H1 (cell line): ENCODE measurements at regions not wholly inside any gene's neighbourhood (a gene's known extent, or its start where the extent isn't known, plus 50 kb on each side); places are given as distances from the start of the nearest gene placed in this dataset.

ENCODE experiments used
- CTCF ChIA-PET: fragments of 300-600 bp; sonication (Branson Sonifier 250); formaldehyde crosslinking; loops from one replicate; lab custom pipeline; 2021; ENCODE audit not compliant: partially characterized antibody; lab: Charles Lee
- POLR2A ChIA-PET: fragments of 300-600 bp; sonication (Branson Sonifier 250); formaldehyde crosslinking; loops from one replicate; lab custom pipeline; 2021; ENCODE audit warnings: inconsistent platforms; ENCODE audit not compliant: partially characterized antibody; lab: Charles Lee
- DNase-seq, 2 experiments: peaks; one replicate each; pipeline versions ENCODE4 v3.0.0 to v3.0.0-alpha.2; 2010 to 2022; ENCODE audit warnings: low spot score in 2 of 2, low read depth in 1 of 2, mixed read lengths in 1 of 2
- FAIRE-seq: peaks from 2 replicates; lab custom pipeline; 2011; peaks lifted over from hg19 to GRCh38; lab: Jason Lieb, UNC
- H2AFZ ChIP-seq: 2 replicates; pipeline ENCODE4 v1.8.1; 2012; ENCODE audit warnings: low read length, inconsistent platforms
- H2AK5ac ChIP-seq: 2 replicates; pipeline ENCODE4 v1.6.1; 2013; ENCODE audit warnings: low read depth, low read length
- H2BK120ac ChIP-seq: replicated peaks from 2 replicates; pipeline ENCODE3; 2013; ENCODE audit warnings: low read depth, low read length, inconsistent platforms
- H2BK12ac ChIP-seq: 2 replicates; pipeline ENCODE4 v1.6.1; 2013; ENCODE audit warnings: low read depth, low read length
- H2BK15ac ChIP-seq: 2 replicates; pipeline ENCODE4 v1.6.1; 2013; ENCODE audit warnings: low read length
- H2BK20ac ChIP-seq: 2 replicates; pipeline ENCODE4 v1.6.1; 2013; ENCODE audit warnings: low read length
- H2BK5ac ChIP-seq: 2 replicates; pipeline ENCODE4 v1.6.1; 2013; ENCODE audit warnings: low read depth, low read length
- H3K14ac ChIP-seq: 2 replicates; pipeline ENCODE4 v1.6.1; 2013; ENCODE audit warnings: inconsistent platforms; ENCODE audit not compliant: insufficient read length
- H3K18ac ChIP-seq: 2 replicates; pipeline ENCODE4 v1.6.1; 2013; ENCODE audit warnings: low read length; ENCODE audit errors: extremely low read depth
- H3K23ac ChIP-seq: 2 replicates; pipeline ENCODE4 v1.6.1; 2013; ENCODE audit warnings: inconsistent platforms; ENCODE audit not compliant: insufficient read length
- H3K23me2 ChIP-seq: 2 replicates; pipeline ENCODE4 v1.6.1; 2013; ENCODE audit warnings: low read depth, low read length
- H3K27ac ChIP-seq: 2 replicates; pipeline ENCODE4 v1.6.1; 2011; ENCODE audit warnings: low read depth, low read length, inconsistent platforms
- H3K27me3 ChIP-seq, 4 experiments: replicated peaks in 1 of 4; 1 replicate in 1 of 4; 2 replicates in 3 of 4; pipeline versions ENCODE4 v1.6.1 to v1.8.1; 2011 to 2013; ENCODE audit warnings: low read length in 3 of 4, mild to moderate bottlenecking in 3 of 4, inconsistent platforms in 2 of 4, mixed read lengths in 2 of 4, moderate library complexity in 1 of 4; ENCODE audit not compliant: control insufficient read depth in 3 of 4, insufficient read depth in 3 of 4; ENCODE audit errors: extremely low read depth in 1 of 4
- H3K36me3 ChIP-seq, 4 experiments: 2 replicates each; pipeline versions ENCODE4 v1.6.1 to v1.8.1; 2011 to 2013; ENCODE audit warnings: mild to moderate bottlenecking in 4 of 4, low read length in 3 of 4, moderate library complexity in 2 of 4, control low read depth in 1 of 4, inconsistent platforms in 1 of 4; ENCODE audit not compliant: insufficient read depth in 4 of 4, control insufficient read depth in 2 of 4
- H3K4ac ChIP-seq: replicated peaks from 2 replicates; pipeline ENCODE3; 2013; ENCODE audit warnings: low read length, low read depth, mixed read lengths, inconsistent platforms; ENCODE audit not compliant: insufficient read length
- H3K4me1 ChIP-seq, 4 experiments: replicated peaks in 1 of 4; 1 replicate in 1 of 4; 2 replicates in 3 of 4; pipeline versions ENCODE4 v1.6.1 to v1.8.1; 2011 to 2013; ENCODE audit warnings: low read length in 3 of 4, inconsistent platforms in 2 of 4, mixed read lengths in 1 of 4; ENCODE audit not compliant: insufficient read depth in 4 of 4, control insufficient read depth in 3 of 4
- H3K4me2 ChIP-seq, 2 experiments: 2 replicates each; pipeline versions ENCODE4 v1.6.1 to v1.8.1; 2011 to 2013; ENCODE audit warnings: low read depth in 2 of 2, low read length in 2 of 2, control low read depth in 1 of 2, inconsistent platforms in 1 of 2, mild to moderate bottlenecking in 1 of 2; ENCODE audit not compliant: insufficient read depth in 1 of 2
- H3K4me3 ChIP-seq, 4 experiments: fragments of 200-600, 300-600 bp in 1 of 4; sonication (generic), shearing (Covaris generic), sonication (Bioruptor Twin) in 1 of 4; 2 replicates each; pipeline versions ENCODE4 v1.5.1 to v1.8.1; 2011 to 2016; ENCODE audit warnings: low read length in 4 of 4, low read depth in 3 of 4, control low read depth in 2 of 4, inconsistent platforms in 2 of 4, mild to moderate bottlenecking in 2 of 4, mixed read lengths in 1 of 4, moderate library complexity in 1 of 4; ENCODE audit not compliant: insufficient read depth in 2 of 4; ENCODE audit errors: extremely low read depth in 1 of 4
- H3K56ac ChIP-seq: replicated peaks from 2 replicates; pipeline ENCODE3; 2013; ENCODE audit warnings: low read depth, mild to moderate bottlenecking, mixed read lengths, low read length, inconsistent platforms; ENCODE audit not compliant: insufficient read length
- H3K79me1 ChIP-seq: 2 replicates; pipeline ENCODE4 v1.6.1; 2013; ENCODE audit warnings: low read depth, low read length, control low read depth
- H3K79me2 ChIP-seq, 2 experiments: 2 replicates each; pipeline versions ENCODE4 v1.6.1 to v1.8.1; 2012 to 2013; ENCODE audit warnings: low read length in 2 of 2, mild to moderate bottlenecking in 2 of 2, inconsistent platforms in 1 of 2; ENCODE audit not compliant: insufficient read depth in 2 of 2, control insufficient read depth in 1 of 2
- H3K9ac ChIP-seq, 4 experiments: replicated peaks in 1 of 4; 1 replicate in 1 of 4; 2 replicates in 3 of 4; pipeline versions ENCODE4 v1.6.1 to v1.8.1; 2011 to 2013; ENCODE audit warnings: low read depth in 3 of 4, low read length in 3 of 4, control low read depth in 2 of 4, mild to moderate bottlenecking in 2 of 4, moderate library complexity in 2 of 4, inconsistent platforms in 1 of 4; ENCODE audit errors: extremely low read depth in 1 of 4
- H3K9me3 ChIP-seq, 2 experiments: 2 replicates each; pipeline versions ENCODE4 v1.6.1 to v1.8.1; 2012 to 2013; ENCODE audit warnings: mild to moderate bottlenecking in 2 of 2, moderate library complexity in 2 of 2, control low read depth in 1 of 2, inconsistent platforms in 1 of 2, low read depth in 1 of 2, low read length in 1 of 2, mixed read lengths in 1 of 2; ENCODE audit not compliant: insufficient read depth in 2 of 2
- H4K20me1 ChIP-seq, 2 experiments: replicated peaks in 1 of 2; 2 replicates each; pipeline versions ENCODE3 to v1.8.1; 2011 to 2013; ENCODE audit warnings: inconsistent platforms in 2 of 2, low read length in 2 of 2, mild to moderate bottlenecking in 1 of 2; ENCODE audit not compliant: insufficient read depth in 2 of 2, control insufficient read depth in 1 of 2
- H4K5ac ChIP-seq: 2 replicates; pipeline ENCODE4 v1.6.1; 2013; ENCODE audit warnings: low read length, low read depth, mixed read lengths, inconsistent platforms; ENCODE audit not compliant: insufficient read length
- H4K8ac ChIP-seq: 2 replicates; pipeline ENCODE4 v1.8.0; 2013; ENCODE audit warnings: mild to moderate bottlenecking, moderate library complexity, low read length, inconsistent platforms; ENCODE audit not compliant: insufficient read depth; ENCODE audit errors: extremely low read depth
- H4K91ac ChIP-seq: replicated peaks from 2 replicates; pipeline ENCODE3; 2013; ENCODE audit warnings: low read length, mixed read lengths, inconsistent platforms; ENCODE audit not compliant: insufficient read length
- CEBPB ChIP-seq: IDR thresholded peaks from 2 replicates; pipeline ENCODE4 v1.6.1; 2012; ENCODE audit warnings: low read depth, low read length
- CHD2 ChIP-seq: IDR thresholded peaks from 2 replicates; pipeline ENCODE4 v1.6.1; 2012; ENCODE audit warnings: low read length, improper control_type of control experiment
- CTBP2 ChIP-seq: IDR thresholded peaks from 2 replicates; pipeline ENCODE4 v1.7.0; 2011; ENCODE audit warnings: borderline replicate concordance, mild to moderate bottlenecking, moderate library complexity, mixed read lengths, low read length; ENCODE audit not compliant: insufficient read depth, insufficient read length
- EP300 ChIP-seq, 2 experiments: IDR thresholded peaks; 1 replicate in 1 of 2; 2 replicates in 1 of 2; pipeline ENCODE4 v1.6.1; 2011 to 2012; ENCODE audit warnings: low read depth in 2 of 2, low read length in 2 of 2, mild to moderate bottlenecking in 2 of 2, borderline replicate concordance in 1 of 2, inconsistent platforms in 1 of 2, moderate library complexity in 1 of 2
- EZH2 ChIP-seq: fragments of 200-600 bp; sonication (generic); IDR thresholded peaks from 2 replicates; pipeline ENCODE4 v1.7.1; 2012; ENCODE audit warnings: low read depth, mild to moderate bottlenecking, moderate library complexity, low read length, inconsistent platforms; ENCODE audit not compliant: severe bottlenecking
- FOSL1 ChIP-seq: IDR thresholded peaks from 2 replicates; pipeline ENCODE4 v1.6.1; 2011; ENCODE audit warnings: mild to moderate bottlenecking, low read depth, low read length, moderate library complexity; ENCODE audit not compliant: insufficient read depth
- KDM5A ChIP-seq: fragments of 200-600 bp; IDR thresholded peaks from 2 replicates; pipeline ENCODE4 v1.7.1; 2012; ENCODE audit warnings: mild to moderate bottlenecking, low read length, inconsistent platforms, mixed read lengths
- NANOG ChIP-seq: IDR thresholded peaks from 2 replicates; pipeline ENCODE4 v1.6.1; 2011; ENCODE audit warnings: low read length, low read depth, mild to moderate bottlenecking, inconsistent platforms; ENCODE audit not compliant: insufficient read depth, poor library complexity, severe bottlenecking
- POLR2A ChIP-seq, 2 experiments: IDR thresholded peaks; 1 replicate in 1 of 2; 2 replicates in 1 of 2; pipeline ENCODE4 v1.6.1; 2011; ENCODE audit warnings: low read depth in 2 of 2, low read length in 2 of 2, mild to moderate bottlenecking in 2 of 2; ENCODE audit errors: control extremely low read depth in 1 of 2
- SIRT6 ChIP-seq: IDR thresholded peaks from one replicate; pipeline ENCODE4 v1.7.1; 2012; ENCODE audit warnings: low read length, inconsistent platforms
- TAF1 ChIP-seq: IDR thresholded peaks from 2 replicates; pipeline ENCODE4 v1.6.1; 2011; ENCODE audit warnings: mild to moderate bottlenecking, low read depth, low read length
- TBP ChIP-seq: IDR thresholded peaks from 2 replicates; pipeline ENCODE4 v1.6.1; 2011; ENCODE audit warnings: low read depth, low read length, improper control_type of control experiment
- TEAD4 ChIP-seq: IDR thresholded peaks from 2 replicates; pipeline ENCODE4 v1.6.1; 2012; ENCODE audit warnings: low read depth, low read length, inconsistent platforms, mixed read lengths
- ZNF274 ChIP-seq: IDR thresholded peaks from 2 replicates; pipeline ENCODE4 v1.7.0; 2012; ENCODE audit warnings: low read length, borderline replicate concordance; ENCODE audit errors: extremely low read depth
- WGBS, 2 experiments: shearing (Covaris generic) in 1 of 2; methylation state at CpG; one replicate each; pipeline versions ENCODE4 v1.1.6 to v1.1.7; 2013 to 2015; ENCODE audit warnings: low lambda C conversion rate in 2 of 2, mixed read lengths in 2 of 2, inconsistent platforms in 1 of 2, low coverage in 1 of 2, missing lambda C conversion rate in 1 of 2; ENCODE audit not compliant: insufficient replicate concordance in 2 of 2, insufficient coverage in 1 of 2, insufficient read length in 1 of 2; ENCODE audit errors: extremely low coverage in 1 of 2, missing lambda C conversion rate in 1 of 2; 5-methylcytosine and 5-hydroxymethylcytosine counted together
- TF ChIP-seq, protein P1 (sequence below): IDR thresholded peaks from 2 replicates; pipeline ENCODE4 v1.6.1; 2012; ENCODE audit warnings: inconsistent platforms

DNA sequence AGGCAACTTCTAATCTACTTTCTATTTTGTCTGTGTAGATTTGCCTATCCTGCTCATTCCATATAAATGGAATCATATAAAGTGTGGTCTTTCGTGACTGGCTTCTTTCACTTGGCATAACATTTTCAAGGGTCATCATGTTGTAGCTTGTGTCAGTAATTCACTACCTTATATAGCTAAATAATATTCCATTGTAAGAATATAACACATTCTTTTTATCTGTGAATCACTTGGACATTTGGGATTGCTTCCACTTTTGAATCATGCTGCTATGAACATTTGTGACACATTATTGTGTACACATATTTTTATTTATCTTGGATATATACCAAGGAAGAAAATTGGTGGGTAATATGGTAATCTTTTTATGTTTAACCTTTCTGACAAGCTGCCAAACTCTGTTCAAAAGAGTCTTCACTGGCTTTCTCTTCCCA is 89.0 kb upstream of the CSNK1A1L start:
- peaks cover 3 to 12% (median 8%) of the 10 kb centered on the region in 4 experiments; a peak in 6 of 7 replicates for H3K4me1 ChIP-seq
- no peak overlapping the region for H3K4me3 ChIP-seq
- no peak overlapping the region for H3K56ac ChIP-seq
- no peak overlapping the region for H4K5ac ChIP-seq
- H3K79me1 ChIP-seq = no peaks in the 10 kb centered on the region
- no peak overlapping the region for H4K8ac ChIP-seq
- no peak overlapping the region for H3K18ac ChIP-seq
- no peak overlapping the region for H3K4ac ChIP-seq
- no peaks in the 10 kb centered on the region for H3K23me2 ChIP-seq
- H2BK15ac ChIP-seq = no peak overlapping the region
- no peak overlapping the region for H2AK5ac ChIP-seq
- H4K20me1 ChIP-seq = no peaks in the 10 kb centered on the region
- H3K27me3 ChIP-seq = no peaks in the 10 kb centered on the region
- no peak overlapping the region for H2AFZ ChIP-seq
- no peak for DNase-seq
- no peak overlapping the region for H3K23ac ChIP-seq
- no peaks in the 10 kb centered on the region for H3K9me3 ChIP-seq
- CTCF ChIA-PET = interaction anchor here (0.8 kb wide), 1 partner anchor 10 kb away, joined by 3 read pairs; no protein-coding TSS in a partner anchor
- no peak overlapping the region for H3K14ac ChIP-seq
- H4K91ac ChIP-seq = no peak overlapping the region
- no peak overlapping the region for H3K4me2 ChIP-seq
- WGBS, 2 experiments = 100% methylated on average over 1 of the region's 1 CpG; no CpG with 5 or more reads in 1 of the 2 experiments
- no peaks in the 10 kb centered on the region for H3K36me3 ChIP-seq
- no peak overlapping the region for H2BK120ac ChIP-seq
- no peak overlapping the region for H3K27ac ChIP-seq
- POLR2A ChIA-PET = no interaction called here
- no peaks in the 10 kb centered on the region for H3K79me2 ChIP-seq
- no peak for FAIRE-seq
- no peak overlapping the region for H3K9ac ChIP-seq
- H2BK20ac ChIP-seq = no peak overlapping the region
- no peak overlapping the region for H2BK5ac ChIP-seq
- no peak overlapping the region for H2BK12ac ChIP-seq
- TF ChIP-seq FOSL1 = no peak
- TF ChIP-seq EZH2 = no peak
- no peak for TF ChIP-seq SIRT6
- no peak for TF ChIP-seq POLR2A (IDR thresholded peaks at IDR 0.05; ENCODE audit: control extremely low read depth in 1 of 2, low read depth in 2 of 2, low read length in 2 of 2)
- no peak for TF ChIP-seq ZNF274
- TF ChIP-seq, protein P1, sequence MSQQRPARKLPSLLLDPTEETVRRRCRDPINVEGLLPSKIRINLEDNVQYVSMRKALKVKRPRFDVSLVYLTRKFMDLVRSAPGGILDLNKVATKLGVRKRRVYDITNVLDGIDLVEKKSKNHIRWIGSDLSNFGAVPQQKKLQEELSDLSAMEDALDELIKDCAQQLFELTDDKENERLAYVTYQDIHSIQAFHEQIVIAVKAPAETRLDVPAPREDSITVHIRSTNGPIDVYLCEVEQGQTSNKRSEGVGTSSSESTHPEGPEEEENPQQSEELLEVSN = no peak
- no peak for TF ChIP-seq CTBP2
- no peak for TF ChIP-seq CHD2
- no peak for TF ChIP-seq CEBPB
- no peak for TF ChIP-seq NANOG
- TF ChIP-seq TAF1 = no peak
- no peak for TF ChIP-seq TBP
- TF ChIP-seq KDM5A = no peak
- no peak for TF ChIP-seq TEAD4
- no peak for TF ChIP-seq EP300 (IDR thresholded peaks at IDR 0.05; ENCODE audit: borderline replicate concordance in 1 of 2, low read depth in 2 of 2, low read length in 2 of 2)
